IgD-negative memory B cell (primary cell): ENCODE measurements at regions not wholly inside any gene's neighbourhood (a gene's known extent, or its start where the extent isn't known, plus 50 kb on each side); places are given as distances from the start of the nearest gene placed in this dataset.

ENCODE experiments used
- H3K27ac Mint-ChIP-seq, 3 donors: one replicate each; pipeline ENCODE4 v1.8.0; 2020 to 2022; ENCODE audit warnings: mild to moderate bottlenecking in 3 of 3, mixed read lengths in 3 of 3, moderate library complexity in 1 of 3
- H3K27me3 Mint-ChIP-seq: one replicate; pipeline ENCODE4 v1.8.0; 2021; ENCODE audit warnings: mixed read lengths
- H3K36me3 Mint-ChIP-seq: one replicate; pipeline ENCODE4 v1.8.0; 2020; ENCODE audit warnings: mild to moderate bottlenecking, mixed read lengths
- H3K4me1 Mint-ChIP-seq, 3 donors: one replicate each; pipeline ENCODE4 v1.8.0; 2020 to 2022; ENCODE audit warnings: mixed read lengths in 3 of 3, mild to moderate bottlenecking in 1 of 3
- H3K4me3 Mint-ChIP-seq, 4 donors: one replicate each; pipeline ENCODE4 v1.8.0; 2020 to 2022; ENCODE audit warnings: mild to moderate bottlenecking in 4 of 4, mixed read lengths in 4 of 4, moderate library complexity in 3 of 4
- H3K9me3 Mint-ChIP-seq, 3 donors: one replicate each; pipeline ENCODE4 v1.8.0; 2020 to 2021; ENCODE audit warnings: mixed read lengths in 3 of 3, mild to moderate bottlenecking in 1 of 3

DNA sequence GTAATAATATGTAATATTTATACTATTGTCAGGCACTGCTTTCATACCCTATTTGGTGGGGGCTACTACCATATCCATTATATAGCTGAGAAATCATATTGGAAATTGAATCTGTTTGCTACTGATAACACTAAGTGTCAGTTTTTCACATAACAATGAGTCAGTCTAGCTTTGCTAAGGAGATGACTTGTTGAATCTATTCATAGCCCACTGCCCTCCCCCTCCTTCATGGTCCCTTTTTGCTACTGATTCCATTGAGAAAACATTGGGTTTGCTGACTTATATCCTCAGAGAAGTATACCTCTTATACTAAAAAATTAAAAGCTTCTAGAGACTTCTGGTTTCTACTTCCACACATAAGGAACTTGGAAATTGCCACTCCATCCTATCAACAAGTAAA lies 1898.4 kb downstream of the STIM2 start:
- Mint-ChIP-seq H3K36me3 (no peaks in the 10 kb centered on the region), H3K4me3 (no peak overlapping the region), H3K9me3 (peaks cover 0 to 3% (median 2%) of the 10 kb centered on the region in 3 donors), H3K27ac (no peak overlapping the region), H3K4me1 (no peaks in the 10 kb centered on the region), H3K27me3 (no peaks in the 10 kb centered on the region)

DNA sequence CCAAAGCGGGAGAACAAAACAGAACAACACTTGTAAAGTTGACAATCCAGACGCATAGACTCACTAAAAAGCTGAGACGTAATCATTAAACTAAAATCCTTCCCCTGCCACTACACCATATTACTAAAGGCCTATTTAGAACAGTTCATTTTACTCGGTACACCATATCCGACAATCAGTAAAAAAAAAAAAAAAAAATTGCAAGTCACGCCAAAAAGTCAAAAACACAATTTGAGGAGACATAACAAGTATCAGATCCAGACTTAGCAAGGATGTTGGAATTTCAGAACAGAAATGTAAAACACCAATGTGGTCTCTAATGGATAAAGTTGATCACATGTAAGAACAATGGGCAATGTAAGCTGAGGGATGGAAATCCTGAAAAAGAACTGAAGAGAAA lies 1899.4 kb downstream of the STIM2 start:
- Mint-ChIP-seq H3K4me1 (no peaks in the 10 kb centered on the region), H3K9me3 (peaks cover 0 to 3% (median 2%) of the 10 kb centered on the region in 3 donors), H3K27ac (no peak overlapping the region), H3K36me3 (no peaks in the 10 kb centered on the region), H3K27me3 (no peaks in the 10 kb centered on the region), H3K4me3 (no peak overlapping the region)

DNA sequence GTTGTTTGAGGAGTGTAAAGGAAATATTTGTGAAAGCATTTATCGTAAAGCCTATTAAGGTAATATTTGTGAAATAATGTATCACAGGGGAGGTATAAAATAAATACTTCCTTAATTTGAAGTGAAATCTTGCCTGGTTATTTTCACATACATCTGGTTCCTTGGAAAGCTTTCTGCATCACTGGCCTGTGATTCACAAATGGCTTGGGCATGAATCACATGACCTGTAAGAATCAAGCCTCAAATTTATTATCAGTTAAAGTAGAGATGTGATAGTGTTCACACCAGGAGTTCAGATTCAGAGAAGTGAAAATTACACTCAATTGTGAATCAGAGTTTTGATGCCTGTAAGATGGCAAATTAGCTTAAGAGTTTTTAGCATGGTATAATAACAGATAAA lies 1911.4 kb downstream of the STIM2 start:
- Mint-ChIP-seq H3K4me3 (no peak overlapping the region), H3K27me3 (no peaks in the 10 kb centered on the region), H3K4me1 (no peaks in the 10 kb centered on the region), H3K36me3 (peaks cover 1% of the 10 kb centered on the region), H3K27ac (no peak overlapping the region), H3K9me3 (peaks cover 2 to 21% (median 2%) of the 10 kb centered on the region in 3 donors)

DNA sequence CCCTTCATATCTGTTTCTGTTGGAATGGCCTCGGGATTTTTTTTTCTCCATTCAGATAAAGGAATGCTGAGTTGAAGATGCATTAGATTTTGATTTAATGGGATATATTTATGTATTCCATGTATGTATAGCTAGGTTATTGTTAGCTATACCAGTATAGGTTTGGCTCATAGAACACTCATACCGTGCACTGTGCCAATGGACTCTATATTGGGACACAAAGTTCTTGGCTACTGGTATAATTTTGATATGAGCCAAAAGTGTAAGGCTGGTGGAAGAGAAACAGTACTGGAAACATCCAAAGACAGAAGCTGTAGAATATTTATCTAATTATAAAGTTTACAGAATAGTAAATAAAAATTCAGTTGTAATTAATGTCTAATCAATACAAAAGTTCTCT lies 1912.1 kb downstream of the STIM2 start:
- peaks cover 2 to 17% (median 2%) of the 10 kb centered on the region in 3 donors for H3K9me3 Mint-ChIP-seq
- H3K4me3 Mint-ChIP-seq: no peak overlapping the region
- H3K36me3 Mint-ChIP-seq: peaks cover 1% of the 10 kb centered on the region
- H3K27ac Mint-ChIP-seq: no peak overlapping the region
- no peaks in the 10 kb centered on the region for H3K4me1 Mint-ChIP-seq
- no peaks in the 10 kb centered on the region for H3K27me3 Mint-ChIP-seq

DNA sequence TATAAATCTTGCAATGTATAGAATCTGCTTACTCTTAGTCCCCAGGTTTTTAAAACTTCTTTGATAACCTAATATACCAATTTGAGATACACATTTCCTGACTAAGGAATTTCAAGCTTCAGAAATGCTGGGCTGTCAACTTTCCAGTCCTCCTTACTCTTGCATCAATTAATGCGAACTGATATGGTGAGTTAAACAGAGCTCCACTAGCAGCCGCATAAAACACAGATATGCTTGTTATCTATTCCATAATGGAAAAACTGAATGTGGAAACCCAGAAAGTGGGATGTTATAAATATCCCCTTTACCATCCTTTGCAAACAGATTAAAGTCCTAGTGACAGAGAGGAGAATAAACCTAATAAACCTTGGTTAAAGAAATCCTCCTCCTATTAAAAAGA lies 1913.7 kb downstream of the STIM2 start:
- Mint-ChIP-seq H3K36me3 (peaks cover 1% of the 10 kb centered on the region), H3K4me1 (no peaks in the 10 kb centered on the region)

DNA sequence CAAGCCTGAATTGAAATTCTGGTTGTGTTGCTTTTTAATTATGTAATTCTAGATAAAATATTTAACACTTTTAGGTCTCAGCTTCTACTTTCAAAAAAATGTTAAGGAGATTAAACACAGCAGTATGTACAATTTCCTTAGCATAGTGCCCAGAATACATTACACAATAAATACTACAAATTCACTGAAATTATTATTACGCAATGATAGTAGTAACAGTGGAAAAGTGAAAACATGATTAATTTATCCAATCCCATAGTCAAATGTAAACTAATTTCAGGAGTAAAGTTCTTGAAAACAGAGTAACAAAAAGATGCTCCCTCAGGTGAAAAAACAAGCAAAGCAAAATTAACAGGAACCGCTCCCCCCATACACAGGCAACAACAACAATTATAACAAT lies 1915.4 kb downstream of the STIM2 start:
- peaks cover 1% of the 10 kb centered on the region for H3K36me3 Mint-ChIP-seq
- H3K27ac Mint-ChIP-seq: no peak overlapping the region
- peaks cover 2 to 21% (median 2%) of the 10 kb centered on the region in 3 donors for H3K9me3 Mint-ChIP-seq
- no peaks in the 10 kb centered on the region for H3K27me3 Mint-ChIP-seq
- H3K4me3 Mint-ChIP-seq: no peak overlapping the region
- H3K4me1 Mint-ChIP-seq: no peaks in the 10 kb centered on the region

More for the DNA sequence above, 1913.7 kb downstream of the STIM2 start:
- peaks cover 2 to 17% (median 2%) of the 10 kb centered on the region in 3 donors for H3K9me3 Mint-ChIP-seq
- no peak overlapping the region for H3K27ac Mint-ChIP-seq
- H3K27me3 Mint-ChIP-seq: no peaks in the 10 kb centered on the region
- no peak overlapping the region for H3K4me3 Mint-ChIP-seq

DNA sequence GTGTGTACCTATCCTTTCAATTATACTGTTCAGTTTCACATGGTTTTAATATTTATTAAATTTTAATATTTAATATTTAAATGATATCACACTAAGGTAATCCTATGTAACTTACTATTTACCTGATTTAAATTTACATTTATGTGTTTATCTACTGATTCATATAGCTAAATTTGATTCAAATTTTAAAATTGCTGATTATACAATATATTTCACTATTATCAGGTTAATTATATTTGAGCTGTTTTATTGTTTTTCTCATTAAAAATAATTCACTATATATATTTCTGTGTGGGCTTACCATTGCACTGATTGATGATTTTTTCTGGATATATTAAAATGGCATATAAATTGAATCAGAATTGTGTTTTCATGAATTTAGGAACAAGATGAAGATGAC lies 1923.5 kb downstream of the STIM2 start:
- H3K36me3 Mint-ChIP-seq: no peaks in the 10 kb centered on the region
- no peaks in the 10 kb centered on the region for H3K27me3 Mint-ChIP-seq
- H3K9me3 Mint-ChIP-seq: peaks cover 0 to 4% (median 4%) of the 10 kb centered on the region in 3 donors
- H3K4me3 Mint-ChIP-seq: no peak overlapping the region
- no peaks in the 10 kb centered on the region for H3K4me1 Mint-ChIP-seq
- H3K27ac Mint-ChIP-seq: no peak overlapping the region

DNA sequence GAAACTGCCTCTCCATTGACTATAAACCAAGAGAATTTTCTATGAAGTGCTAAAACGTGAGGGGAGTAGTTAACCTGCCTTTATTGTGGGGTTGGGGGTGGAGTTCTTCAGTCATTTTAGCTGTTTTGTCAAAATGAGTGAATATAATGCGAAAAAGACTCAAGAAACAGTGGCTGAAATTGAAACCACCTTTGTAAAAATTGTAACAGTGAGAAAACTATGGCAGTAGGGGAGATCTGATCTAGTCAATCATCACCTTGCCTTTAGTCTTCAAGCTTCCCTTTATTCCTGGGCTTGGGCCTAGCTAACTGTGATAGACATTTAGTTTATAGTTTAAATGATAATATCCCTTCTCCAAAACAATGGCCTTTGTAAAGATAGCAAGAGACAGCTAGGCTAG lies 1927.3 kb downstream of the STIM2 start:
- Mint-ChIP-seq H3K27me3 (no peaks in the 10 kb centered on the region), H3K4me3 (no peak overlapping the region), H3K9me3 (peaks cover 0 to 6% (median 5%) of the 10 kb centered on the region in 3 donors), H3K4me1 (no peaks in the 10 kb centered on the region), H3K36me3 (no peaks in the 10 kb centered on the region), H3K27ac (no peak overlapping the region)

DNA sequence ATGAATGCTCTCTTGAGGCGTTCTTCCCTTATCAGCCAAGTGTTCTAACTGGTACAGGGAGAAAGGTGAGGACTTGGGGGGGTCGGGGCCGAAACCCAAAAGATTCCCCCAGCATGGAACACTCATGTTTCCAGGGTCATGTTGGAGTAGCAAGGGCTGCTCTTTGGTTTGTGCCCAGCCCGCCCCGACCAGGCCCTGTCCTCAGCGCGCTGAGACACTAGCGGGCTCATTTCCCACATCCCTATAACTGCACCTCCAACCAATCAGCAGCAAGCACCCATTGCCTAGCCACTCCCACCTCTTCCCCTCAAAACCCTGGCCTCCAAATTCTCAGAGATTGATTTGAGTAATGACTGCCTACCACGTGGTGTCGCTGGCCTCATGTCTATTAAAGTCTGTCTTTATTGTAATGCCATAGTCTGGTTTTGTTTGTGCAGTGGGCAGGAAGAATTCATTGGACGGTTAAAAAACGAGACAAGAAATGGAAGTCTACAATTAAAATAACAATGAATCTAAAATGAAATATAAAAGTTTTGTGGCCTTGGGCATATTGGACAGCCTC lies 1928.4 kb downstream of the STIM2 start:
- H3K4me1 Mint-ChIP-seq: no peaks in the 10 kb centered on the region
- H3K27me3 Mint-ChIP-seq: no peaks in the 10 kb centered on the region
- H3K27ac Mint-ChIP-seq: no peak overlapping the region
- no peaks in the 10 kb centered on the region for H3K36me3 Mint-ChIP-seq
- H3K4me3 Mint-ChIP-seq: no peak overlapping the region
- peaks cover 0 to 8% (median 6%) of the 10 kb centered on the region in 3 donors for H3K9me3 Mint-ChIP-seq

DNA sequence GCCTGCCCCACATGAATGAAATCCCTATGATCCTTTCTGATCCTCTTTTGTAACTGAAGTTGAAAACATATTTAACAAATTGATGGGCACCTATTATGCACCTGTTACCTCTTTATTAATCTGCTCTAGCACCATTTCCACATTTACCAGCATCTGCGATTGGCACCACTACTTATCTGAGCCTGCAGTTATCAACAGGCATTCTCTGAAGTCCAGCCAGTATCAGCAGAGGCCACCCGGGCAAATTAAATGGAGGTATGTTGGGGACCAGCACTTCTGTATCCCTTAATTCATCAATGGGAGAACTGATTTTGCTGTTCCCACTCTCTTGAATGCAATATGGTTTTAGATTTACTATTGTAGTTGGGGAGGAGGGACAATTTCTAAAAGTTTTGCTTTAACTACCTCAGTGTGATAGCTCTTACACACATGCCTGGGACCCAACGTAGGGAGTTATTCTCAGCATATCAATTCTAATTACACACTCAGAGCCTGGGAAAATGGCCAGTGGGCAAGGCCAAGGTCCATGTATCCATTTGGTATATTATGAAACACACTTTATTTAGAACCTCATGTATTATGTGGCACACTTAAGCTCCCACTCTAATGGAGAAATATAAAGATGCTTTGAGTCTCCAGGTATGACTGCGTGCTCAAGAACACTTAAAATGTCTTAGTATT lies 1927.1 kb upstream of the PCDH7 start:
- no peaks in the 10 kb centered on the region for H3K27me3 Mint-ChIP-seq
- no peak overlapping the region for H3K27ac Mint-ChIP-seq
- H3K4me1 Mint-ChIP-seq: no peaks in the 10 kb centered on the region
- H3K4me3 Mint-ChIP-seq: no peak overlapping the region
- H3K9me3 Mint-ChIP-seq: peaks cover 3 to 8% (median 6%) of the 10 kb centered on the region in 3 donors
- H3K36me3 Mint-ChIP-seq: no peaks in the 10 kb centered on the region

DNA sequence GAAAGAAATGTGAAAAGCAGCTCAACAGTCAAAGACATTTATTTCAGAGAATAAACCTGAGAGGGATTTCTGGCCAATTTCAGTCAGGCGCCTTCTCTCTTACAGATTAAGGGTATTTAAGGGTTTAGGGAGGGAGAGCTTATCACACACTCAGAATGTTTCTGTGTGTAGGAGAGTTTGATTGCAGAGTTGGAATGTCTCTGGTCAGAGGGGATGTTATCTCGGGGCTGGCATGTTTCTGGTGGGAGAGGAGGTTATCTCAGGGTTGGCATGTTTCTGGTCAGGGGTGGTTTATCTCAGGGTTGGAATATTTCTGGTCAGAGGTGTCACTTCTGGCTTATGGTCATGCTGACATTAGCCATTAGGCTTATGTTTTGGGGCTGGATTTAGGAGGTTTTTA lies 1920.5 kb upstream of the PCDH7 start:
- no peak overlapping the region for H3K27ac Mint-ChIP-seq
- H3K4me3 Mint-ChIP-seq: no peak overlapping the region
- peaks cover 0 to 3% (median 0%) of the 10 kb centered on the region in 3 donors for H3K9me3 Mint-ChIP-seq
- no peaks in the 10 kb centered on the region for H3K4me1 Mint-ChIP-seq
- H3K27me3 Mint-ChIP-seq: no peaks in the 10 kb centered on the region
- H3K36me3 Mint-ChIP-seq: no peaks in the 10 kb centered on the region

DNA sequence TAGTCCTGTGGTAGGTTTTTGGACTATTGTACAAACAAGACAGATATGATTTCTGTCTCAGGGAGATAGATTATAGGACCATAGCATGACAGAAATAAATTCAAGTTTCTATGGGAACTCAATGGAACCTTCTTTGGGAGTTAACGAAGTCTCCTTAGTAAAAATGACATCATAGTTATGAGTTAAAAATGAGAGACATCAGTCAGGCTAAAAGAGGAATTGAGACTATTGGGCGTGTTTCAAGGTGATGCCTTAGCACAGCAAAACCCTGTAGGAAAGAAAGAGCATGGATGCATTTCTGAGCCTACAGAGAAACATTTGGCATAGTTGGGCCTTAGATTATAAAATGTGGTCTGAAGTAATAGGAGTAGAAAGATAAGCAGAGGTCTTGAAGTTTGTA lies 1909.1 kb upstream of the PCDH7 start:
- no peak overlapping the region for H3K27ac Mint-ChIP-seq
- H3K9me3 Mint-ChIP-seq: peaks cover 2 to 18% (median 6%) of the 10 kb centered on the region in 3 donors
- no peaks in the 10 kb centered on the region for H3K4me1 Mint-ChIP-seq
- H3K36me3 Mint-ChIP-seq: no peaks in the 10 kb centered on the region
- no peak overlapping the region for H3K4me3 Mint-ChIP-seq
- no peaks in the 10 kb centered on the region for H3K27me3 Mint-ChIP-seq

DNA sequence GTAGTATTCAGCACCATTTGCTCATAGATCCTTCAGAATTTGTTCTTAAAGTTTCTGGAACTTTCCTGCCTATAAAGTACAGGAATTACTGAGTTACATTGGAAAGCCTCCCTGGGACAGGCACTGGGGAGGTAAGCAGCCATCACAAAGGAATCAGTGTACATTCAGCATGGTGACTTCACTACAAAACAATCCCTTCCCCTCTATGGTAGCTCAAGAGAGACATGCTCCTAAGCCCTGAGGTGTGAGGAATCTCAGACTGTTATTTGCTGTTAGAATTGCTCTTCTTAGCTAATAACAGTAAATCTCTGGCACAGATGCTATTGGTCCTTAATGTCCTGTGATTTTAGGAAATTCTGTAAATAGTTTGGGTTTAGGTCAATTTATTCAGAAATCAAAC lies 1898.0 kb upstream of the PCDH7 start:
- Mint-ChIP-seq H3K4me3 (no peak overlapping the region), H3K27ac (no peak overlapping the region), H3K27me3 (no peaks in the 10 kb centered on the region), H3K4me1 (no peaks in the 10 kb centered on the region), H3K9me3 (peaks cover 3 to 10% (median 8%) of the 10 kb centered on the region in 3 donors), H3K36me3 (peaks cover 1% of the 10 kb centered on the region)

DNA sequence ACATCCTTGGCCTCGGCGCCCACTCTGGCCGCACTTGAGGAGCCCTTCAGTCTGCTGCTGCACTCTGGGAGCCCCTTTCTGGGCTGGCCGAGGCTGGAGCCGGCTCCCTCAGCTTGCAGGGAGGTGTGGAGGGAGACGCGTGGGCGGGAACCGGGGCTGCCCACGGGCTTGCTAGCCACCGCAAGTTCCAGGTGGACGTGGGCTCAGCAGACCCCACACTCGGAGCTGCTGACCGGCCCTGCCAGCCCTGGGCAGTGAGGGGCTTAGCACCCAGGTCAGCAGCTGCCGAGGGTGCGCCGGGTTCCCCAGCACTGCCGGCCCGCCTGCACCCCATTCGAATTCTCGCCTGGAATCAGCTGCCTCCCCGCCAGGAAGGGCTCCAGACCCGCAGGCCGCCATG lies 1892.3 kb upstream of the PCDH7 start:
- Mint-ChIP-seq H3K27me3 (no peaks in the 10 kb centered on the region), H3K9me3 (peaks cover 5 to 9% (median 6%) of the 10 kb centered on the region in 3 donors), H3K36me3 (peaks cover 1% of the 10 kb centered on the region), H3K4me3 (no peak overlapping the region), H3K27ac (no peak overlapping the region), H3K4me1 (no peaks in the 10 kb centered on the region)

DNA sequence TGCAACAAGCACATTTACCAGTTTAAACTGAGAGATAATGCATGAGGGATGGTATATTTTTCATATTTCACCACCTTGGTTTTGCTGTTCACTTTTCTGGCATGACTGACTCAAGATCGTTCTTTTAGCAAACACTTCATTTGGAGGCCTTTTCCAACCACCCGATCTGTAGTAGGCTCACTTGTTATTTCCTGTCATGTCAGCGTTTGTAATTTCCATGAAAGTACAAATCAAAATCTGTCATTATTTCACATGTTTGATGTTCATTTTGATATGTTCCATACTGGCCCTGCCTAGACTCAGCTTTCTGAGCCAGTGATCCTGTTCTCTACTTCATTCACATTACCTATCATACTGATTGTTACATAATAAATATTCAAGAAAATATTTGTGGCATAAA lies 1888.3 kb upstream of the PCDH7 start:
- no peaks in the 10 kb centered on the region for H3K27me3 Mint-ChIP-seq
- no peaks in the 10 kb centered on the region for H3K4me1 Mint-ChIP-seq
- H3K27ac Mint-ChIP-seq: no peak overlapping the region
- peaks cover 5 to 7% (median 6%) of the 10 kb centered on the region in 3 donors for H3K9me3 Mint-ChIP-seq
- H3K4me3 Mint-ChIP-seq: no peak overlapping the region
- no peaks in the 10 kb centered on the region for H3K36me3 Mint-ChIP-seq

DNA sequence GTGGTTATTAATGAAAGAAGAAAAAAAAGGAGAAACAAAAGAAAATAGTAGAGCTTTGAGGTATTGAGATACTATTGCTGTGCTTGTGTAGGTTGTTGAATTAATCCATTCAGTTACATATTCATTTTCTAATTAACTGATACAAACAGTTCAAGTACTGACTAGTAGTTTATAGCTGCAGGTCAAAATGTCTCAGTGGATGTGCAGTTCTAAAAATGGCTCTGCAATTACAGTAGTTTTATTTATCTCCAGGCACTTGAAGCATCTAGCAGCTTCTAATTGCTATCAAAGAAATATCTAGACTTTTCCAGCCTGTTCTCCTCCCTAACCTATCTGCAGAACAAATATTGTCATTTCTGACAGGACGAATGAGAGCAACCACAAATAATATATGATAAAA lies 1887.7 kb upstream of the PCDH7 start:
- Mint-ChIP-seq H3K4me1 (no peaks in the 10 kb centered on the region), H3K9me3 (peaks cover 5 to 7% (median 6%) of the 10 kb centered on the region in 3 donors), H3K4me3 (no peak overlapping the region), H3K27ac (no peak overlapping the region), H3K36me3 (no peaks in the 10 kb centered on the region), H3K27me3 (no peaks in the 10 kb centered on the region)
